Spleen (tissue), 11 donors: ENCODE measurements at regions not wholly inside any gene's neighbourhood (a gene's known extent, or its start where the extent isn't known, plus 50 kb on each side); places are given as distances from the start of the nearest gene placed in this dataset.

Experiments used
- DNase-seq: peaks from one replicate; pipeline ENCODE4 v3.0.0-alpha.2; 2020
- H3K27ac ChIP-seq, 8 donors: fragments of 200-600 bp; sonication (generic) in 7 of 8; 1 replicate in 4 of 8; 2 replicates in 4 of 8; pipeline versions ENCODE4 v1.5.0 to v1.8.0; 2016 to 2021; ENCODE audit warnings: inconsistent platforms in 4 of 8, mild to moderate bottlenecking in 4 of 8, moderate library complexity in 1 of 8
- H3K27me3 ChIP-seq, 7 donors: fragments of 200-600 bp; sonication (generic) in 6 of 7; replicated peaks in 1 of 7; 1 replicate in 4 of 7; 2 replicates in 3 of 7; pipeline versions ENCODE4 v1.5.0 to v1.8.0; 2016 to 2021; ENCODE audit warnings: inconsistent platforms in 3 of 7, mild to moderate bottlenecking in 1 of 7
- H3K36me3 ChIP-seq, 6 donors: fragments of 200-600 bp; sonication (generic) in 5 of 6; 1 replicate in 4 of 6; 2 replicates in 2 of 6; pipeline versions ENCODE4 v1.5.0 to v1.8.0; 2016 to 2021; ENCODE audit warnings: inconsistent platforms in 2 of 6
- H3K4me1 ChIP-seq, 6 donors: fragments of 200-600 bp; sonication (generic) in 5 of 6; 1 replicate in 3 of 6; 2 replicates in 3 of 6; pipeline versions ENCODE4 v1.5.0 to v1.8.0; 2016 to 2021; ENCODE audit warnings: inconsistent platforms in 3 of 6
- H3K4me3 ChIP-seq, 8 donors: fragments of 200-600 bp; sonication (generic) in 7 of 8; 1 replicate in 4 of 8; 2 replicates in 4 of 8; pipeline versions ENCODE4 v1.5.0 to v1.8.0; 2016 to 2021; ENCODE audit warnings: inconsistent platforms in 4 of 8, mild to moderate bottlenecking in 4 of 8, moderate library complexity in 2 of 8
- H3K9me3 ChIP-seq, 8 donors: fragments of 200-600 bp; sonication (generic) in 7 of 8; 1 replicate in 4 of 8; 2 replicates in 4 of 8; pipeline versions ENCODE4 v1.5.0 to v1.8.0; 2016 to 2021; ENCODE audit warnings: inconsistent platforms in 4 of 8
- CTCF ChIP-seq, 11 experiments: fragments of 200-600 bp in 7 of 11; fragments of 450-650 bp in 4 of 11; sonication (generic) in 4 of 11; IDR thresholded peaks in 8 of 11; conservative IDR thresholded peaks in 3 of 11; 1 replicate in 7 of 11; 2 replicates in 4 of 11; pipeline versions ENCODE4 v1.4.0 to v1.8.0; 2016 to 2021; ENCODE audit warnings: antibody characterized with exemption in 11 of 11, inconsistent platforms in 4 of 11, mild to moderate bottlenecking in 1 of 11
- POLR2A ChIP-seq, 3 donors: fragments of 450-650 bp; IDR thresholded peaks; one replicate each; pipeline ENCODE4 v1.5.1; 2017; ENCODE audit warnings: antibody characterized with exemption in 3 of 3, mild to moderate bottlenecking in 1 of 3
- POLR2AphosphoS5 ChIP-seq, 3 donors: sonication (generic); formaldehyde crosslinking; IDR thresholded peaks; one replicate each; pipeline ENCODE4 v1.5.1; 2017; ENCODE audit warnings: antibody characterized with exemption in 3 of 3
- WGBS, 5 donors: extraction: QIAGEN DNeasy Blood & Tissue Kit in 3 of 5; methylation state at CpG; one replicate each; pipeline versions ENCODE4 v1.1.5 to v1.1.7; 2013 to 2018; 5-methylcytosine and 5-hydroxymethylcytosine counted together
- intact Hi-C: fragments of 100-400 bp; cut with DNase I; formaldehyde crosslinking; loops from one replicate; pipeline ENCODE4 v1.15.0; 2023; ENCODE audit warnings: low total_unique reads
- donor health status: healthy with polysubstance abuse.
- donor health status: DM: no; HTN: no; CAD: no; lungs with moderate emphysema.
- donor health status: DM: no; HTN: no; CAD: no.
- donor health status: Bipolar disorder and iron deficiency.
- donor health status: healthy.
- donor health status: DM: no; HTN: no; CAD: no.
- donor health status: DM: yes; HTN: yes; CAD: no.

GRCh38 chr13:22198641-22199217 lies 527.9 kb downstream of the FGF9 start:
- intact Hi-C loops = no loop called here
- H3K27ac ChIP-seq = no peak overlapping the region
- WGBS, 5 donors = 60 to 75% (median 62%) methylated on average over 10 of the region's 10 CpGs
- H3K9me3 ChIP-seq = no peaks in the 10 kb centered on the region
- no peak for TF ChIP-seq CTCF (IDR thresholded peaks at IDR 0.05 in 8 of 11, conservative IDR thresholded peaks at IDR 0.05 in 3 of 11)
- no peak for TF ChIP-seq POLR2A (IDR thresholded peaks at IDR 0.05)
- no peak for TF ChIP-seq POLR2AphosphoS5 (IDR thresholded peaks at IDR 0.05)
- no peak overlapping the region for H3K4me3 ChIP-seq
- H3K4me1 ChIP-seq = no peaks in the 10 kb centered on the region
- H3K36me3 ChIP-seq = no peaks in the 10 kb centered on the region
- H3K27me3 ChIP-seq = no peaks in the 10 kb centered on the region
- no peak for DNase-seq

GRCh38 chr13:22200440-22200839 lies 529.6 kb downstream of the FGF9 start:
- 89 to 100% (median 100%) methylated on average over 1 of the region's 1 CpG for WGBS, 5 donors
- TF ChIP-seq CTCF (IDR thresholded peaks at IDR 0.05 in 8 of 11, conservative IDR thresholded peaks at IDR 0.05 in 3 of 11) = no peak
- TF ChIP-seq POLR2AphosphoS5 (IDR thresholded peaks at IDR 0.05) = no peak
- TF ChIP-seq POLR2A (IDR thresholded peaks at IDR 0.05) = no peak
- H3K36me3 ChIP-seq = no peaks in the 10 kb centered on the region
- H3K9me3 ChIP-seq = no peaks in the 10 kb centered on the region
- no peak overlapping the region for H3K4me3 ChIP-seq
- no peaks in the 10 kb centered on the region for H3K4me1 ChIP-seq
- H3K27me3 ChIP-seq = no peaks in the 10 kb centered on the region
- no peak overlapping the region for H3K27ac ChIP-seq
- DNase-seq = no peak
- intact Hi-C loops = no loop called here

- no peak overlapping the region for H3K4me3 ChIP-seq
- H3K4me1 ChIP-seq = no peaks in the 10 kb centered on the region
- intact Hi-C loops = no loop called here
- no peak for DNase-seq
- no peaks in the 10 kb centered on the region for H3K36me3 ChIP-seq
- 84 to 89% (median 87%) methylated on average over 2 of the region's 2 CpGs for WGBS, 5 donors
- H3K27me3 ChIP-seq = no peaks in the 10 kb centered on the region
- TF ChIP-seq CTCF (IDR thresholded peaks at IDR 0.05 in 8 of 11, conservative IDR thresholded peaks at IDR 0.05 in 3 of 11) (no peak), POLR2A (IDR thresholded peaks at IDR 0.05) (no peak), POLR2AphosphoS5 (IDR thresholded peaks at IDR 0.05) (no peak)
- H3K27ac ChIP-seq = no peak overlapping the region
- peaks cover 0 to 5% (median 0%) of the 10 kb centered on the region in 8 donors for H3K9me3 ChIP-seq
Observed at GRCh38 chr13:22201375-22201925, 530.6 kb downstream of the FGF9 start.

GRCh38 chr13:22210134-22210930 lies 539.5 kb downstream of the FGF9 start:
- Histone ChIP-seq H3K4me3 (no peak overlapping the region), H3K36me3 (no peaks in the 10 kb centered on the region), H3K27me3 (no peaks in the 10 kb centered on the region), H3K27ac (no peak overlapping the region), H3K9me3 (peaks cover 0 to 7% (median 0%) of the 10 kb centered on the region in 8 donors), H3K4me1 (no peaks in the 10 kb centered on the region)
- intact Hi-C loops = no loop called here
- WGBS, 5 donors = 86 to 92% (median 90%) methylated on average over 14 of the region's 14 CpGs
- TF ChIP-seq POLR2AphosphoS5 (IDR thresholded peaks at IDR 0.05) (no peak), POLR2A (IDR thresholded peaks at IDR 0.05) (no peak), CTCF (IDR thresholded peaks at IDR 0.05 in 8 of 11, conservative IDR thresholded peaks at IDR 0.05 in 3 of 11) (no peak)
- DNase-seq = no peak
